GM21825 (cell line): ENCODE measurements at regions not wholly inside any gene's neighbourhood (a gene's known extent, or its start where the extent isn't known, plus 50 kb on each side); places are given as distances from the start of the nearest gene placed in this dataset.

ENCODE experiments used
- ATAC-seq: cut with Tn5 transposase; IDR thresholded peaks from one replicate; pipeline ENCODE4 v1.9.1; 2021; ENCODE audit warnings: mild to moderate bottlenecking, moderate library complexity; ENCODE audit not compliant: unreplicated experiment

DNA sequence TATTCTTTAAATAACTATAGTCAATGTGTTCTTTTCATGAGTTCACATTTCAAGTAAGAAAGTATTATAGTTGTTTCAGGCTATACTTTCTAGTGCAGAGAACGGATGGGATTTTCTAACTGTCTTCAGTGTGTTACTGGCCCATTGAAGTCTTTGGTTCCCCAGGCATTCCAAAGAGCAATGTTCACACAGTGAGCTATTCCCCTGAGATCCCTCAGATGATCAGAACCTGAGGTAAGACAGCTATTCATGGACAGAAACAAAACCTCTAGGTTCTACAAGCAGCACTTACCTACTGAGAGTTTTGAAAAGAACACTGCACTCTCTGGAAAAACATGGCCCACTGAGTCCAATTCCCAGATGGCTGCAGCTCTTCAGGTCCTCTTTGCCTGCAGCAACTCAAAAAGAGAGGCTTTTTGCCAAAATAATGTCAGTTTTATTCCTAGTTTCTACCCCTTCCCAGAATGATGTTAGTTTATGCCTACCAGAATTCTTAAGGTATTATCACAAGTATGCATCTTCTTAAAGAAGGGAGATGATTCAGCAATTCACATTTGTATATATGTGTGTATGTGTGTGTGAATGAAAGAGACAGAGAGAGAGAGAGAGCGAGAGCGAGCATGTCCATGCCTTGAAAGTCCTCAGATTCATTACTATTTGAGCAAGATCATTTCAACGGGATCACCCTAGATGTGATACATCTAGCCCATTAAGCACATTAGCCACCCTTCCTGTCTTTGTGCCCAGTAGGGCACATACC is 146.1 kb downstream of the PDHA2 start:
- no peak for ATAC-seq

DNA sequence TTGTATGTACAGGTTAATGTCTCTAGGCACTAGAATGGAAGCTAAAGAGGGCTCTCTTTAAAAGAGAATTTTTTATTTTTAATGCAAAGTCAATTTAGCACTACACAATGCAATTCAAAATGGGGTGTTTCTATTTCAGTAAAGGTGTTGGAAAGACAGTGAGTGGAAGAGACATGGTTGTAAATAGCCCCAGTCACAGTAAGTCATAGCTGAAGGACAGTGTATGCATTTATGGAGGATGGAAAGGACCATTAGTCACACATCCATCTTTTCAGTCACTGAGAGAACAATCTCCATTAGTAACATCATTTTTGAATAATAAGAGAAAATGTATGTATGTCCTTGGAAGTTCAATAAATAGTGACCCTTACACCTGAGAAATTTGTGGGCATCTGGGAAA is 148.0 kb downstream of the PDHA2 start:
- no peak for ATAC-seq

DNA sequence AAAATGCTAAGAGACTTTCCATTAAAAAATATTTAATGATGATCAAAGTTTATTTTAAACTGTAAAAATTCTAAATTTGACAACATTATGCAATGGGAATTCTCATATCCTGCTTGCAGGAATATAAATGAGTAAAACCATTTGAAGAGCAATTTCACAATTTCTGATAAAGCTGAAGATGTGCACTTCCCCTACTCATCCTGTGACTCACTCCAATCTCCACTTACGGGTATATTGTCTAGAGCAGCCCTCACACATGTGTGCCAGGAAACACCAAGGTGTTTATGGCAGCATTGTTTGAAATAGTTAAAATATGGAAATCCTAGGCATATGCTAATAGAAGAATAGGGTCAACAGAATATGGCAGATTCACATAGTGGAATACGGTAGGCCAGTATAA is 158.4 kb downstream of the PDHA2 start:
- ATAC-seq: no peak

DNA sequence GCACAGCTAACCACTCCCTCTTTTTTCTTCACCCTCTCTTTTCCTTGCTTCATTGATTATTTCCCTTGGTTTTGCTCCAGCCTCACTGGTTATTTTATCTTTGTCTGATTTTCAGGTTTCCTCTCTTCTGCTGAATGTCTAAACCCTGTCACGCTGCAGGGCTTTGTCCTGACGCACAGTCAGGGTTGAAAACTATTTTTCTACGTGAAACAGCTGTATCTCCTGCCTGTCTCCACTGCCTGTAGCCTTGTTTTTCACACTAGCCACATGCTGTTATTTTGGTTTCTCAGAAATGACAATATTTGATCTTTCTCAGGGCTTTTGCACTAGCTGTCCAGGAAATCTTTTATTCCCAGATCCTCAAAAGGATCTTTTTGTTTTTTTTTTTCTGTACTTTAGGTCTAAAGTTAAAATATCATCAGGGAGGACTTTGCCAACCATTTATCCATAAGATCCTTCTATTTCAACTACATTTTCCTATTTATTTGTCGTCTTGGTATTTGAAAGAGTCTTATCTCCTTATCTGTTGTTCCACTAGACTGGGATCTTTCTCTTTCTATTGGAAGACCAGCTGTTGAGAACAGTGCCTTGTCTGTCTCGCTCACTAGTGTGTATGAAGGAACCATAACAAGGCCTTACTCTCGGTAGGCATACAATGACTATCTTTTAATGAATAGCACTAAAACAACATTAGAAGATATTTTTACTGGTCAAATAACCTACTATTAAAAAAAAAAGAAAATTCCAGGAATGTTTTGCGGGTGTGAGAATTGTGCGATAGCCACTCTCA is 164.3 kb downstream of the PDHA2 start:
- ATAC-seq: no peak

DNA sequence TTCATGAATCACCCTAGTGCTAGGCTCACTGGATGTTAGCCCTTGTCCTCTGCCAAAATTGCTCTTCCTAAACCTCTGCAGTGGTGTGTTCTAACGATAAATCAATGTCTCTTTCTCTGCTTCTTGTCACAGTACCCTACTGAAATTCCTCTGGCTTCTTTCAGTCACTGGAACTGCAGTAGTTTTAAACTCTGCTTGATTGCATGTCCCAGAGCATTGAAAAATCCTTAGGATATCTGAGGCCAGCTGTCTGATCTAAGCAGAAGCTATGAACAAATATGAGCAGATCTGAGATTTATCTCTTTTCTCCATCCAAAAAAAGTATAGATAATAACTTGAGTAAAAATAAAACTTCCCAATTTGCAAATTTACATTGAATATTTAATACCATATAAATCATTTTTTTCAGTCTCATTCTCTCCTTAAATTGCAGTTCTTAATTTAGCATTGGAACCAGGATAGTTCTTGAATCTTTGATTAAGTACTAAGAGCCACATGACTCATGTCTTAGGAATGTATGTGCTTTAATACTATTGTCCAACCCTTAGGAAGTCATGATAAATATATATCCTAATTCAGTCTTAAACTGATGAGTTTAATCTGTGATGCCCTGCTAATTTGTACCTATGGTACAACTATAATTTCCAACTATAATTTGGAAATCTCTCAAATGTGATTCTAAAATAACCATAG is 169.7 kb downstream of the PDHA2 start:
- ATAC-seq: no peak

DNA sequence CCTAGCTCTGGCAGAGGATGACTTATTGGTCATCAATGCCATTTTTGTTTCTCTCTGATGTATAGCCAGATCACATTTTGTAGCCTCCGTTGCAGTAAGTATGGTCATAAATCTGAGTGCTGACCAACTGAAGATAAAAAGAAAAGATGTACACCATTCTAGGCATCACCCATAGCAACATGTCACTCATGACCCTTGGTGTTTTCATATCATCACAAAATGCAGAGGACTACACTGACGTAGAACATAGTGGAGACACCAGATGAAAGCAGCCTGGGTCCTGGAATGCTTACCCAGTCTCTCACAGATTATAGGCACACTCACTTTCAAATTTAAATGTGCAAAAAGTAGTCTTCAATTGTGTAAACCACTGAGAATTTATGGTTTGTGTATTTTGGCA is 172.8 kb downstream of the PDHA2 start:
- no peak for ATAC-seq

DNA sequence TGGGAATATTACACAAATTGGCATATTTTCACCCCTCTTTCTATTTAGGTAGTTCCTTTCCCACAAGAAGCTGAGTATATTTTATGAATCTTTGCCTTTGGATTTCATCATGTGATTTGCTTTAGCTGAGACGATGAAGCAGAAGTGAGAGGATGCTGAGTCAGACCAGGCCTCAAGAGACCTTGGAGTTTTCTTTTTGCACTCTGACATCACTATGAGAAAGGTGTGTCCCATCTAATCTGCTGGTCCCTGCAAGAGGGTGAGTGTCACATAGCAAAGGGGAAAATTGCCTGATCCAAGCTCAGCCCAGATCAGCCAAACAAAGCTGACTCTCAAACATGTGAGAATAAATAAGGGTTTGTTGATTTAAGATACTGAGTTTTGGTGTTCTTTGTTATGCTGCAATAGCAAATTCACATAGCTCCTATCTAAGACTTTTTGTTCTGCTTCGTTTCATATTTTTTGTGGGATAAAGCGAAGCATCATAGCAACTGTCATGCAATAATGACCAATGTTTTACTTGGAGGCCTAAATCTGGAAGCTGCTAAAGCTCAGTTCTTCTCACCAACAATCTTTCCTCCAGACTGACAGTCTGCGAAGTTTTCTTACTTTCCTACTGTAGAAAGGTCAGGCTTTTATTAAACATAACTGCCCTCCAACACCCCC is 176.9 kb downstream of the PDHA2 start:
- no peak for ATAC-seq

DNA sequence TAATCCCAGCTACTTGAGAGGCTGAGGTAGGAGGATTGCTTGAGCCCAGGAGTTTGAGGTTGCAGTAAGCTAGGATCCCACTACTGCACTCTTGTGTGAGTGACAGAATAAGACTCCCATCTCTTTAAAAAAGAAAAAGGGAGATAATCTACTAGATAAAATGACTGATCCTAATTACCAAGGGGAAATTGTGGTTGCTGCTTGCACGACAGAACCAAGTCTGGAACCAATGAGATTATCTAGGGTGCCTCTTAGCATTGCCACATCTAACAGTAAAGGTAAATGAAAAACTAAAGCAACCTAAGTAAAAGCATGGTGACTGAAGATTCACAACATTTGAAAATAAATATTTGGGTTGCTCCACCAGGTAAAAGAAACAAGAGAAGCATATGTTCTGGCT is 185.1 kb downstream of the PDHA2 start:
- no peak for ATAC-seq

DNA sequence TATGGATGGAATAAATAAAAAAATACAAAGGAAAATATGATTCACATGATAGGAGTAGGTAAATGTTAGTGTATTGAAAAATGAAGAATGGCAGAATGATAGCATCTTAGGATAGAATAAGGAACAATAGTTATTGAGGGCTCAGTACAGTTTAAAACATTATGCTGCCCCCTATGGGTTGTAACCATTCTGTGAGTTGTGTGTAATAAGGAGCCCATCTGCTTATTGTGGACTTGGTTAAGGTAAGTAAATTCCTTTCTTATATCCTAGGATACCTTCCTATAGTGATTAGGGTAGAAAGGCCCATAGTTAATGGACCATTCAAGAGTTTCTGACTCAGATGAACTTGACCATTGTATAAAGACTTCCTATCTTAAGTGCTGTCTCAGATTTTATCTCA is 195.8 kb downstream of the PDHA2 start:
- no peak for ATAC-seq

DNA sequence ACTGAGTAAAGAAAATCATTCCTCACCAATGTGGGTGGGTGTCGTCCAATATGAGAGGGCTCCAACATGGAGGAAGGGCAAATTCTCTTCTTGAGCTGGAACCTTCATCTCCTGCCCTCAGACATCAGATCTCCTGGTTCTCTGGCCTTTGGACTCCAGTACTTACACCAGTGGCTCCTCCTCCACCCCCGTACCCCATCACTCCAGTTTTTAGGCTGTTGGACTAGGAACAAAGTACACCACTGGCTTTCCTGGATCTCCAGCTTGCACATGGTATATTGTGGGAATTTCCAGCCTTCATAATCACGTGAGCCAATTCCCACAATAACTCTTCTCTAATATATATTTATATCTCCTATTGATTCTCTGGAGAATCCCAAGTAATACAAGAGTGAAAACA is 196.9 kb downstream of the PDHA2 start:
- ATAC-seq: no peak

DNA sequence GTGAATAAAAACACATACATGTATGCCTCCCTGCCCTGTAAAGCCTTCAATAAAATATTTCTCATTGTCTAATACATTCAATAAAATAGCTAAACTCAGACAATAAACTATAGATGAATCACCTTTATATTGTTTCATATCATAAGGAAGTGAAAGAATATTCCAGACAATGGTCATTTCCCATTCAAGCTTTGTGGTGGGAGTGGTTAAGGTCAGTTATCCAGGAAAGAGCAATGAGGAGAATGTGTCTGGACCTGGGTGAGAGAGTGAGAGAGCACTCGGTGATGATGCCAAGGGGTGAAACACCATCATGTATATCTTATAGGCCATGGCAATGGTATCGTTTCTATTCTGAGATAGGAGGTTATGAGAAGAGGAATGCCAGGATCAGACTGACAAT is 197.8 kb downstream of the PDHA2 start:
- ATAC-seq: no peak

DNA sequence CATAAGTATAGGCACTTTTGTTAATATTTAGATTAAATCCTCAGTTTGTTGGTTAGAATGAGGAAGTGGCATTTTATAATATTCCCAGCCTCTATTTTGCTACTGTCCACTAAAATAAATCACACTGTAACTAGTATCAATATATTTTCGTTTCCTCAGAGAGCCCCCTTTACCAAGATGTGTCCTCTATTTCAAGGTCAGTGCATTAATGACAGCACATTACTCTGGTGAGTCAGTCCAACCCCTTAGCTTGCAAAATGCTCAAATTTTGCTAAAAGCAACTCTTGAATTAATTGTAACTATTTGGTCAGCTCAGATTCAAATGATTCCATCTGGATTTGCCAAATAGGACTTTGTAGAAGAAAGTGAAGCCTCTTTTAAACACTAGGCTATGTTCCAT is 199.3 kb downstream of the PDHA2 start:
- no peak for ATAC-seq

DNA sequence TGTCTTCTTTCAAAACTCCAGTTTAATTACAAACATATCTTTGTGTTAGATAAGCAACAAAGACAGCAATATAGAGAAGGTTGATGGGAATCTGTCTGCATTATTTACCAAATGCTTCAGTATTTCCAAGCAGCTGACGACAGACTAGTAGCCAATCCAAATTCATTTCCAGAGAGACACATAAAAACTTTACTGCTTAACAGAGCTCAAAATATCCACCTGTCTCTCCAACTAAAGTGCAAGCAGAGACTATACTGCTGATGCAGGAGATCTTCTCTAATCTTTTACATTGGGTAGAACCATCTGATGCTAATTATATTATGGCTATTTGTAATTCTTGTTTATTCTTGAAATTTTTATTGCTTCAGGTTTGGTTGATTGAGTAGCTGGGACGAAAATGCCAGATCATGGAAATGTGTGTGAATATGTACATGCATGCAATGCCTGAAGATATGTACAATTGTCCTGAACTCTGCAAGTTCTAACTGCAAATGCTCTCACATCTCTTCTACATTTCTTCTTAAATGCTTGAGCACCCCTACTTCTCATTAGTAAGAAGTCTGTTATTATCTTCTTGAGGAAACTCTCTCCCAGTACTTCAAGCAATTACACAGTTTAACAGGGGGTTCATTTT is 200.0 kb downstream of the PDHA2 start:
- no peak for ATAC-seq

DNA sequence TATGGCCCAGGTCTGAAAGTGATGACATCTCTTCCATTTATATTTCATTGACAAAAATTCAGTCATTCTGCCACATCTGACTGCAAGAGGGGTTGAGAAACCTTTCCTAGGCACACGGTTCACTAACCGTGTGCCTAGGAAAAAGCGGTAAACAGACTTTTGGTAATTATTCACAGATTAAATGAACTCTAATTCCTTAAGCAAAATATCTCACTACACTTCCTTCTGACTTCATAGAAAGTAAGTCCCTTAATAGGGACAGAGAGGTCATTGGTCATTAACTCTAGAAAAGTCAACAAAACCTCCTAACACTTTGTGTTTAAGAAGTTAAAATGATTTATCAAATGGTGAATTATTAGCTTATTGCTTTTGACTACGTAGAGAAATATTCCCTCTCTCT is 205.1 kb downstream of the PDHA2 start:
- no peak for ATAC-seq

DNA sequence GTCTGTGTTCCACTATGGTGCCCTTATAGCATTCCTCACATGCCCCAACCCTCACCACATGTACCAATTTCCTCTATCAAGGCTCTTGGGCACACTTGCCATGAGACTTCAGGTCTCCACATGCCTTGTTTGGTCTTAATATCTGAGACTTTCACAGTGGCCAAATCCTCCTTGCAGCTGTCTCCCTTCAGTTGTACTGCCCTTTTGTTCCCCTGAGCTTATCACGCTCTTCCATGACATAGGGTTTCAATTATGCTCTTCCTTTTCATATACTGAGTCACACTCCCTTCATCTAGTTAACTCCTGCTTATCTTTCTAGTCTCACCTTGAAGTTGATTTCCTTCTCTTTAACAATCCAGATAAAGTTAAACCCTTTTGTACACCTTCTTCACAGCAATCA is 212.9 kb downstream of the PDHA2 start:
- no peak for ATAC-seq

DNA sequence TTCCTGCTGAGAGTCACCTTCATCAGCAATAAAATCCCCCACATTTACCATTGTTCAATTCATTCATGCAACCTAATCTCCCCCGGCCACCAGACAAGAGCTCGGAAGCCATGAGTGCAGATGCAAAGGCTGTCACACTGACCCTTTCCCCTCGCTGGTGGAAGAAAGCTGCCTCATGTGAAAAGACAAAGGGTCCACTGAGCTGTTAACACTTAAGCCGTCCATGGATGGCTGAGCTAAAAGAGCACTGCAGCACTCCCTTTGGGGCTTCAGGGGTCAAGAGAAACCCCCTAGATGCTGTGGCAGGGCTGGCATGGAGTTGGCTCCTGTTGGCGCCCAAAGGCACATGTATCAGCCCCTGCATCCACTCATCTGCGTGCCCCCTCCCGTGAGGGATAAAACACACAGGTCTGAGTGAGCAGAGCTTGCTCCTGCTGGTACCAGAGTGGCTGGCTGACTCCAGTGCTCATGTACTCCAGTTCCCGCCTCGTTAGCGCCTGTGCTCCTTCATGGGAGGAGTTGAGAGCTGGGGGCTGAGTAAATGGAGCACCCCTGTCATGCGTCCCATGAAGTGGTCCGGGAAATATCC is 216.5 kb downstream of the PDHA2 start:
- ATAC-seq: no peak

DNA sequence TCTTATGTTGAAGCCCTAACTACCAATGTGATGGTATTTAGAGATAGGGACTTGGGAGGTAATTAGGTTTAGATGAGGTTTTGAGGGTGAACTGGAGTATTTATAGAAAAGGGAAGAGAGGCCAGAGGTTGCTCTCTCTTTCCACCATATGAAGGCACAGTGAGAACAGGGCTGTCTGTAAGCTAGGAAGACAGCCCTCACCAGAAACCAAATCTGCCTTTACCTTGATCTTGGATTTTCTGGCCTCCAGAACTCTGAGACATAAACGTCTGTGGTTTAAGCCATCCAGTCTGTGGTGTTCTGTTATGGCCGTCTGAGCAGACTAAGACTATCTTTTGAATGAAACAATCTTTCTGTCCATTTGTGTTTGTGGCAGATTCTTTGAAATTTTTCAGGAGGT is 223.7 kb downstream of the PDHA2 start:
- no peak for ATAC-seq

DNA sequence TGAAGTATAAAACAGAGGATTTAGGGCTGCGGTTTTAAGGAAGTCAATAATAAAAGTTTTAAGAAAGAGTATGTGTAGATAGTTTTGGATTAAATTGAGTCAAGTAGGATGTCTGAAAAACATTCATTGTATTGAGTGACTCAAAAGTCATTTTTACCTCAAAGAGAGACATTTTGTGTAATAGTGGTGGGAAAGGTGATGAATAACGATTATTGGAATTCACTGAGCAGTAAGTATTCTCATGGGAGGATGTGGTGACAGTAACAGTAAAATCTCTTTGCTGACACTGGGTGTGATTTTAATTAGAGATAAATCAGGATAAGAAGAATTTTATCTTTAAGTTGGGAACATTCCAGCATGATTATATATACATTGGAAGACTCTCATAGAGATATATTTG is 233.6 kb downstream of the PDHA2 start:
- no peak for ATAC-seq

DNA sequence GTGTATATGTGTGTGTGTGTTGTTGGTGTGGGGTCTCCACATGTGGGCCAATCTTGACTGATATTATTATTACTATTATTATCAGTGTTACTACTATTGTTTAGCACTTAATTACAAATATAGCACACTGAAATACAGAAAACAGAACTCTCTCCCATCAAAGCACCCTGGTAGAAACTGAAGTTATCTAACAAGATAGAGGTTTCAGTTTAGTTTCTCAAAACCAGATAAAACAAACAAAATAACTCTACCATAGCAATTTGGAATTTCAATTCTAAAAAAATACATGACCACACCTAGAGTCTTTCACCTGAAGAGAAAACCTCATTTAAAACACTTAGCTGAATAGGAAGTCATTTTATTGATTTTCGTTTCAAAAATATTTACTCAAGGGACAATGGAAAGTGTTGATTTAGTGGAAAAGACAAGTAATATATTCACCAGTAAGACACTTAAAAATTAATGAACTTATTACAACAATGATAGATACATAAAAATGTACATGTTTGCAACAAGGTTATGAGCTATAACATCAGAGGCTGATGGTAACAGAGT is 252.3 kb downstream of the PDHA2 start:
- no peak for ATAC-seq

DNA sequence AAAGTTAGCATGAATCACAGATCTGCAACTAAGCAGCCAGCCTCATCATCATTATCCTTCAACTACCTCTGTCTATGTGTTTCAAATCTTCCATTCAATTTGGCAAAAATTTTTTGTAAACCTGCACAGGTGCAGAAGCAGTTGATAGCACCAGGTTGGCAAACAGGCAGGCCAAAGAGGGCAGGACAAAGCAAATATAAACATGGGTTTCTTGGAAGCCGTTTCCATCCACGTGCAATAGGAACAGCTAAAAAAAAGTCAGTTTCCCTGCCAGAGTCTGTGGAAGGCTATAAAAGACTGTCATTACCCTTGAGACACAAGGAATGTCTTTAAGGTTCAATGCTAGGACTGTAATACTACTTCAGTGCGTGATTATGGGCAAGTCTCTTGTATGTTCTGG is 253.2 kb downstream of the PDHA2 start:
- no peak for ATAC-seq
